ENCODE measurements at regions not wholly inside any gene's neighbourhood (a gene's known extent, or its start where the extent isn't known, plus 50 kb on each side); places are given as distances from the start of the nearest gene placed in this dataset.

DNA sequence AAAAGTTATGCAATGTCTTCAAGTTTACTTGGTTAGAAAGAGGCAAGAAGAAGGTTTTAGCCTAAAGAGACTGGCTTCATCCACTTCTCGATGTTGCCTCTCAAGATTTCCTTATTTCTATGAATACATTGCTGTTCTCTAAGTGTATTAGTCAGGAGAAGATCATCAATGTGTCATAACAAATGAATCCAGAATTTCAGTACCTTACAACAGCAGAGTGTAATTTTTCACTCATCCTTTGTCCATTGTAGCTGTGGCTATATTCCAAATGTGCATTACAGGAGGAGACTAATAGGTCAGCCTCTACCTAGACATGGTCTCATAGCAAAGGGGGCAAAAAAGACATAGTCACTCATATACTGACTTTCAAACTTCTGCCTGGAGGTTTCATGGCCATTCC is 579.1 kb downstream of the PRKD1 start:
- Histone ChIP-seq H3K36me3 (ENCODE audit: control insufficient read depth, insufficient read depth, low read length) (no peaks in the 10 kb centered on the region), H3K27me3 (ENCODE audit: control insufficient read depth, insufficient read depth, low read length) (no peaks in the 10 kb centered on the region), H3K4me3 (ENCODE audit: low read depth, low read length) (no peak overlapping the region)
- DNase-seq (ENCODE audit: low read depth): no peak
- TF ChIP-seq CTCF (IDR thresholded peaks at IDR 0.05; ENCODE audit: insufficient read depth, low read length, poor library complexity, severe bottlenecking): no peak

- no peak for TF ChIP-seq CTCF (IDR thresholded peaks at IDR 0.05; ENCODE audit: insufficient read depth, low read length, poor library complexity, severe bottlenecking)
- no peak for DNase-seq (ENCODE audit: low read depth)
- H3K36me3 ChIP-seq (ENCODE audit: control insufficient read depth, insufficient read depth, low read length): no peaks in the 10 kb centered on the region
These were observed 577.2 kb downstream of the PRKD1 start for GRCh38 chr14:29350496-29350895.

GRCh38 chr14:29351996-29352705 is 575.5 kb downstream of the PRKD1 start:
- H3K4me3 ChIP-seq (ENCODE audit: low read depth, low read length): no peak overlapping the region
- H3K27me3 ChIP-seq (ENCODE audit: control insufficient read depth, insufficient read depth, low read length): no peaks in the 10 kb centered on the region
- DNase-seq (ENCODE audit: low read depth): no peak
- H3K36me3 ChIP-seq (ENCODE audit: control insufficient read depth, insufficient read depth, low read length): no peaks in the 10 kb centered on the region
- TF ChIP-seq CTCF (IDR thresholded peaks at IDR 0.05; ENCODE audit: insufficient read depth, low read length, poor library complexity, severe bottlenecking): no peak

More at GRCh38 chr14:29350496-29350895, 577.2 kb downstream of the PRKD1 start:
- Histone ChIP-seq H3K27me3 (ENCODE audit: control insufficient read depth, insufficient read depth, low read length) (no peaks in the 10 kb centered on the region), H3K4me3 (ENCODE audit: low read depth, low read length) (no peak overlapping the region)

DNA sequence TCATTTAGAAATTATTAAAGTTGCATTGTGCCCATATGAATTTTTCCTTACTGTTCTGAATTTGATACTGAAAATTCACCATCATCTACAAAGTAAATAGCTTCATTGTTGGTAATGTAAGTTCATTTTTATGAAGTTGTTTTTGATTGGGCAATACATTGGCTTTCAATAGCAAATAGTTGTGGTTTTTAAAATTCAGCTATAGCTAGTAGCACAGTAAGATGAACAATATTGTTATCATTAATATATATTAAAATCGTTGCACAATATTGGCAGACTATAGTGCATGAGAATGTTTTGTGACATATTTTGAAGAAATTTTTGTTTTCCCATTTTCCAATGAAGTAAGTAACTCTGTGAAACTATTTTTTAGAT is 575.0 kb downstream of the PRKD1 start:
- no peak for DNase-seq (ENCODE audit: low read depth)
- no peaks in the 10 kb centered on the region for H3K27me3 ChIP-seq (ENCODE audit: control insufficient read depth, insufficient read depth, low read length)
- TF ChIP-seq CTCF (IDR thresholded peaks at IDR 0.05; ENCODE audit: insufficient read depth, low read length, poor library complexity, severe bottlenecking): no peak
- no peak overlapping the region for H3K4me3 ChIP-seq (ENCODE audit: low read depth, low read length)
- no peaks in the 10 kb centered on the region for H3K36me3 ChIP-seq (ENCODE audit: control insufficient read depth, insufficient read depth, low read length)

GRCh38 chr14:29353513-29353912 is 574.1 kb downstream of the PRKD1 start:
- no peak for TF ChIP-seq CTCF (IDR thresholded peaks at IDR 0.05; ENCODE audit: insufficient read depth, low read length, poor library complexity, severe bottlenecking)

DNA sequence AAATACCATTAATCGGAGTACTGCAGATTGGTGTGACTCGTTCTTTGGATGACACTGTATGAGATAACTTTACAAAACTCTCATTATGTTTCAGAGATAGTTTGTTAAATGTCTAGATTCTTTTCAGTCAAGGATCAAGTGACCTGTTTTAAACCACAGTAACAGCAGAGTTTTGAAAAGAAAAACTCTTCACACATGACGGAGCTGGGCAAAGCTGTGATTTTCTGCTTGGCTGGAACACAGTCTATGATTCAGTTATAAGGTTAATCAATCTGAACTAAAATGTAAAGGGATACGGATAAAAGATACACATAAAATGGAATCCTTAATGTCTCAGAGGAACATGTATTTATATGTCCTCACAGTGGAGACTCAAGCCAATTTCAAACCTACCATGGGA is 573.2 kb downstream of the PRKD1 start:
- no peaks in the 10 kb centered on the region for H3K36me3 ChIP-seq (ENCODE audit: control insufficient read depth, insufficient read depth, low read length)
- no peaks in the 10 kb centered on the region for H3K27me3 ChIP-seq (ENCODE audit: control insufficient read depth, insufficient read depth, low read length)
- no peak overlapping the region for H3K4me3 ChIP-seq (ENCODE audit: low read depth, low read length)
- TF ChIP-seq CTCF (IDR thresholded peaks at IDR 0.05; ENCODE audit: insufficient read depth, low read length, poor library complexity, severe bottlenecking): no peak
- DNase-seq (ENCODE audit: low read depth): no peak

More at GRCh38 chr14:29353513-29353912, 574.1 kb downstream of the PRKD1 start:
- H3K4me3 ChIP-seq (ENCODE audit: low read depth, low read length): no peak overlapping the region
- no peak for DNase-seq (ENCODE audit: low read depth)
- H3K27me3 ChIP-seq (ENCODE audit: control insufficient read depth, insufficient read depth, low read length): no peaks in the 10 kb centered on the region
- H3K36me3 ChIP-seq (ENCODE audit: control insufficient read depth, insufficient read depth, low read length): no peaks in the 10 kb centered on the region
